Neural cell (in vitro differentiated cells): ENCODE measurements at regions not wholly inside any gene's neighbourhood (a gene's known extent, or its start where the extent isn't known, plus 50 kb on each side); places are given as distances from the start of the nearest gene placed in this dataset.

ENCODE experiments used
- H2AFZ ChIP-seq: fragments of 200-600, 300-800 bp; sonication (generic), shearing (Covaris generic); 2 replicates; pipeline ENCODE4 v1.6.0; 2014; ENCODE audit warnings: low read depth, mild to moderate bottlenecking, antibody characterized with exemption, low read length, moderate library complexity
- H3F3A ChIP-seq: fragments of 200-600 bp; shearing (Covaris generic); 2 replicates; pipeline ENCODE4 v1.6.1; 2016; ENCODE audit warnings: mild to moderate bottlenecking, moderate library complexity, mixed read lengths, antibody characterized with exemption, low read length; ENCODE audit not compliant: insufficient read depth, poor library complexity, severe bottlenecking
- H3K27ac ChIP-seq: fragments of 200-600, 300-800 bp; sonication (generic), shearing (Covaris generic); 2 replicates; pipeline ENCODE4 v1.5.1; 2014; ENCODE audit warnings: mild to moderate bottlenecking, low read length, moderate library complexity
- H3K27me3 ChIP-seq: fragments of 300-800, 200-600 bp; sonication (generic), shearing (Covaris generic); 2 replicates; pipeline ENCODE4 v1.6.0; 2014; ENCODE audit warnings: mild to moderate bottlenecking, low read depth, low read length, moderate library complexity; ENCODE audit not compliant: insufficient read depth
- H3K36me3 ChIP-seq: fragments of 300-800, 200-600 bp; sonication (generic), shearing (Covaris generic); 2 replicates; pipeline ENCODE4 v1.5.1; 2014; ENCODE audit warnings: mild to moderate bottlenecking, antibody characterized with exemption, low read length, moderate library complexity; ENCODE audit not compliant: insufficient read depth
- H3K4me2 ChIP-seq: fragments of 300-800, 200-600 bp; sonication (generic), shearing (Covaris generic); 2 replicates; pipeline ENCODE4 v1.6.0; 2014; ENCODE audit warnings: mild to moderate bottlenecking, low read length
- H3K4me3 ChIP-seq: fragments of 300-800, 200-600 bp; sonication (generic), shearing (Covaris generic); 2 replicates; pipeline ENCODE4 v1.5.1; 2014; ENCODE audit warnings: mild to moderate bottlenecking, low read length, moderate library complexity
- H3K79me2 ChIP-seq: fragments of 200-600 bp; shearing (Covaris generic); replicated peaks from 2 replicates; pipeline ENCODE4 v1.6.0; 2014; ENCODE audit warnings: mild to moderate bottlenecking, low read length, moderate library complexity; ENCODE audit not compliant: insufficient read depth
- H3K9ac ChIP-seq: fragments of 300-800, 200-600 bp; sonication (generic), shearing (Covaris generic); 2 replicates; pipeline ENCODE4 v1.6.1; 2016; ENCODE audit warnings: mild to moderate bottlenecking, low read length, mixed read lengths
- H3K9me2 ChIP-seq: fragments of 200-600 bp; shearing (Covaris generic); 2 replicates; pipeline ENCODE4 v1.6.1; 2016; ENCODE audit warnings: mild to moderate bottlenecking, low read length, mixed read lengths; ENCODE audit not compliant: insufficient read depth
- H3K9me3 ChIP-seq: fragments of 200-600, 300-800 bp; sonication (generic), shearing (Covaris generic); 2 replicates; pipeline ENCODE4 v1.6.1; 2016; ENCODE audit warnings: mild to moderate bottlenecking, mixed run types, low read length, moderate library complexity, mixed read lengths
- H4K20me1 ChIP-seq: fragments of 200-600 bp; shearing (Covaris generic); 2 replicates; pipeline ENCODE4 v1.6.1; 2016; ENCODE audit warnings: mild to moderate bottlenecking, mixed run types; ENCODE audit not compliant: insufficient read depth
- EP300 ChIP-seq: fragments of 450-650 bp; conservative IDR thresholded peaks from 2 replicates; pipeline ENCODE4 v1.6.1; 2014; ENCODE audit warnings: antibody characterized with exemption, mild to moderate bottlenecking, moderate library complexity; ENCODE audit not compliant: poor library complexity, severe bottlenecking
- EZH2 ChIP-seq: fragments of 200-600, 300-800 bp; shearing (Covaris generic), sonication (generic); IDR thresholded peaks from 2 replicates; pipeline ENCODE4 v1.6.1; 2014; ENCODE audit warnings: antibody characterized with exemption, low read length, borderline replicate concordance, mild to moderate bottlenecking; ENCODE audit not compliant: insufficient read depth, poor library complexity, severe bottlenecking
- MXI1 ChIP-seq: fragments of 450-650 bp; conservative IDR thresholded peaks from 2 replicates; pipeline ENCODE4 v1.6.1; 2014; ENCODE audit warnings: antibody characterized with exemption, mild to moderate bottlenecking; ENCODE audit not compliant: poor library complexity, severe bottlenecking
- POLR2AphosphoS5 ChIP-seq: IDR thresholded peaks from 2 replicates; pipeline ENCODE4 v1.6.1; 2012
- RAD21 ChIP-seq: fragments of 450-650 bp; conservative IDR thresholded peaks from 2 replicates; pipeline ENCODE4 v1.6.1; 2014; ENCODE audit warnings: antibody characterized with exemption, mild to moderate bottlenecking, moderate library complexity
- SMC3 ChIP-seq: fragments of 450-650 bp; conservative IDR thresholded peaks from 2 replicates; pipeline ENCODE4 v1.6.1; 2014; ENCODE audit warnings: antibody characterized with exemption, mild to moderate bottlenecking, moderate library complexity; ENCODE audit not compliant: poor library complexity
- TAF1 ChIP-seq: IDR thresholded peaks from 2 replicates; pipeline ENCODE4 v1.6.1; 2012; ENCODE audit warnings: low read depth
- TF ChIP-seq, protein P1 (sequence below): fragments of 450-650 bp; IDR thresholded peaks from 2 replicates; pipeline ENCODE4 v1.5.1; 2014; ENCODE audit warnings: antibody characterized with exemption, mild to moderate bottlenecking, moderate library complexity; ENCODE audit not compliant: poor library complexity, severe bottlenecking
- TF ChIP-seq, protein P2 (sequence below): IDR thresholded peaks from 2 replicates; pipeline ENCODE4 v1.6.1; 2012; ENCODE audit warnings: borderline replicate concordance

DNA sequence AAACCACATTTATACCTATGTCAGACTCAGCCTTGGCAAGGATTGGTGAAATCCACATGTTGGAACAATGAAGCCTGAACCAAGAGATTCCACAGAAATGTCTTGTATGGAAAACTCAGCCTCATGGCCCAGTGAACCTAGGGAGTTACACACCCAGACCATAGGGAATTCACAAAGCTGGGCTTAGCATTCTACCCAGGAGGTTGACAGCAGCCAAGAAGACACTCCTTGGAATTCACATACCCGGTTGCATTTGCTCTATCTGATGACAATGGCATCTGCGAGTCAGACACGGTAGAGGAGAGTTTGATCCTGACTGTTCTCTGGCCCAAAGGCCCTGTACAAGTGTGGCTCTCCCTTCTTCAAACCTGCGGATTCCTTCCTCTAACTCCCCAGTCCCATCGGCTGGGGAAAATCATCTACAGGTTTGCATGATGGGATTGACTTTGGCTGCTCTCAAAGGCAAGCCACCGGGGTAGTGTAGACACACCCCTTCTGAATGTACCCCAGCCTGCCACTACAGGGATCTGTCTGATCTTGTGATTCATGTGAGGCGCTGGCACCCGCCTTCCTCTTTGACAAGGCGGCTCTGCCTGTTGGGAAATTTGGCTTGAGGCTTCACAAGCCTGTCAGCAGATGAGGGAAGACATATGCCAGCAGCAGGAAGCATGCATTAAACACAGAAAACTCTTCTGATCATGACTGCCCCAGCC, 297.3 kb upstream of the KAZN start:
- Histone ChIP-seq H2AFZ (no peak overlapping the region), H3K9ac (no peak overlapping the region), H3K27ac (no peak overlapping the region), H4K20me1 (no peaks in the 10 kb centered on the region), H3F3A (no peaks in the 10 kb centered on the region), H3K9me3 (no peaks in the 10 kb centered on the region), H3K4me3 (no peak overlapping the region), H3K27me3 (no peaks in the 10 kb centered on the region), H3K79me2 (no peaks in the 10 kb centered on the region), H3K4me2 (no peak overlapping the region), H3K9me2 (no peaks in the 10 kb centered on the region), H3K36me3 (no peaks in the 10 kb centered on the region)
- TF ChIP-seq, protein P1, sequence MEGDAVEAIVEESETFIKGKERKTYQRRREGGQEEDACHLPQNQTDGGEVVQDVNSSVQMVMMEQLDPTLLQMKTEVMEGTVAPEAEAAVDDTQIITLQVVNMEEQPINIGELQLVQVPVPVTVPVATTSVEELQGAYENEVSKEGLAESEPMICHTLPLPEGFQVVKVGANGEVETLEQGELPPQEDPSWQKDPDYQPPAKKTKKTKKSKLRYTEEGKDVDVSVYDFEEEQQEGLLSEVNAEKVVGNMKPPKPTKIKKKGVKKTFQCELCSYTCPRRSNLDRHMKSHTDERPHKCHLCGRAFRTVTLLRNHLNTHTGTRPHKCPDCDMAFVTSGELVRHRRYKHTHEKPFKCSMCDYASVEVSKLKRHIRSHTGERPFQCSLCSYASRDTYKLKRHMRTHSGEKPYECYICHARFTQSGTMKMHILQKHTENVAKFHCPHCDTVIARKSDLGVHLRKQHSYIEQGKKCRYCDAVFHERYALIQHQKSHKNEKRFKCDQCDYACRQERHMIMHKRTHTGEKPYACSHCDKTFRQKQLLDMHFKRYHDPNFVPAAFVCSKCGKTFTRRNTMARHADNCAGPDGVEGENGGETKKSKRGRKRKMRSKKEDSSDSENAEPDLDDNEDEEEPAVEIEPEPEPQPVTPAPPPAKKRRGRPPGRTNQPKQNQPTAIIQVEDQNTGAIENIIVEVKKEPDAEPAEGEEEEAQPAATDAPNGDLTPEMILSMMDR, result no peak
- TF ChIP-seq SMC3 (no peak), TAF1 (no peak), EP300 (no peak), RAD21 (no peak), EZH2 (no peak), POLR2AphosphoS5 (no peak), MXI1 (no peak)
- TF ChIP-seq, protein P2, sequence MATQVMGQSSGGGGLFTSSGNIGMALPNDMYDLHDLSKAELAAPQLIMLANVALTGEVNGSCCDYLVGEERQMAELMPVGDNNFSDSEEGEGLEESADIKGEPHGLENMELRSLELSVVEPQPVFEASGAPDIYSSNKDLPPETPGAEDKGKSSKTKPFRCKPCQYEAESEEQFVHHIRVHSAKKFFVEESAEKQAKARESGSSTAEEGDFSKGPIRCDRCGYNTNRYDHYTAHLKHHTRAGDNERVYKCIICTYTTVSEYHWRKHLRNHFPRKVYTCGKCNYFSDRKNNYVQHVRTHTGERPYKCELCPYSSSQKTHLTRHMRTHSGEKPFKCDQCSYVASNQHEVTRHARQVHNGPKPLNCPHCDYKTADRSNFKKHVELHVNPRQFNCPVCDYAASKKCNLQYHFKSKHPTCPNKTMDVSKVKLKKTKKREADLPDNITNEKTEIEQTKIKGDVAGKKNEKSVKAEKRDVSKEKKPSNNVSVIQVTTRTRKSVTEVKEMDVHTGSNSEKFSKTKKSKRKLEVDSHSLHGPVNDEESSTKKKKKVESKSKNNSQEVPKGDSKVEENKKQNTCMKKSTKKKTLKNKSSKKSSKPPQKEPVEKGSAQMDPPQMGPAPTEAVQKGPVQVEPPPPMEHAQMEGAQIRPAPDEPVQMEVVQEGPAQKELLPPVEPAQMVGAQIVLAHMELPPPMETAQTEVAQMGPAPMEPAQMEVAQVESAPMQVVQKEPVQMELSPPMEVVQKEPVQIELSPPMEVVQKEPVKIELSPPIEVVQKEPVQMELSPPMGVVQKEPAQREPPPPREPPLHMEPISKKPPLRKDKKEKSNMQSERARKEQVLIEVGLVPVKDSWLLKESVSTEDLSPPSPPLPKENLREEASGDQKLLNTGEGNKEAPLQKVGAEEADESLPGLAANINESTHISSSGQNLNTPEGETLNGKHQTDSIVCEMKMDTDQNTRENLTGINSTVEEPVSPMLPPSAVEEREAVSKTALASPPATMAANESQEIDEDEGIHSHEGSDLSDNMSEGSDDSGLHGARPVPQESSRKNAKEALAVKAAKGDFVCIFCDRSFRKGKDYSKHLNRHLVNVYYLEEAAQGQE, result no peak

DNA sequence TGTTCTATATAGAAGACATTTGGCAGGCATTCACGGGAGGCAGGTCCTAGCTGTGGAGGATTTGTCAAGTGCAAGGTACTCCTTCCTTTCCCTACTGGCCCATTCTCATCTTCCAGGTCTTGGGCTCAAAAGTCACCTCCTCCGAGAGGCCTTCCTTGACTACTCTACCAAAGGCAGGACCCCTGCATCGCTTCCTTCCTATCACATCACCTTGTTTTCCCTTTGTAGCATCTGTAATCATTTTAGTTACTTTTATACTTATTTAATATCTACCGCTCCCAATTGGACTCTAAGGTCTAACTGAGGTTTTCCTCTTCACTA, 296.8 kb upstream of the KAZN start:
- Histone ChIP-seq H3K9me2 (no peaks in the 10 kb centered on the region), H4K20me1 (no peaks in the 10 kb centered on the region), H3K4me2 (no peak overlapping the region), H3K4me3 (no peak overlapping the region), H3F3A (no peaks in the 10 kb centered on the region), H3K9me3 (no peaks in the 10 kb centered on the region), H3K9ac (no peak overlapping the region), H3K27me3 (no peaks in the 10 kb centered on the region), H3K27ac (no peak overlapping the region), H3K36me3 (no peaks in the 10 kb centered on the region), H3K79me2 (no peaks in the 10 kb centered on the region), H2AFZ (no peak overlapping the region)
- TF ChIP-seq POLR2AphosphoS5 (no peak), SMC3 (no peak), EP300 (no peak), RAD21 (no peak)
- TF ChIP-seq, protein P2, result no peak
